ENCODE measurements at regions not wholly inside any gene's neighbourhood (a gene's known extent, or its start where the extent isn't known, plus 50 kb on each side); places are given as distances from the start of the nearest gene placed in this dataset.

DNA sequence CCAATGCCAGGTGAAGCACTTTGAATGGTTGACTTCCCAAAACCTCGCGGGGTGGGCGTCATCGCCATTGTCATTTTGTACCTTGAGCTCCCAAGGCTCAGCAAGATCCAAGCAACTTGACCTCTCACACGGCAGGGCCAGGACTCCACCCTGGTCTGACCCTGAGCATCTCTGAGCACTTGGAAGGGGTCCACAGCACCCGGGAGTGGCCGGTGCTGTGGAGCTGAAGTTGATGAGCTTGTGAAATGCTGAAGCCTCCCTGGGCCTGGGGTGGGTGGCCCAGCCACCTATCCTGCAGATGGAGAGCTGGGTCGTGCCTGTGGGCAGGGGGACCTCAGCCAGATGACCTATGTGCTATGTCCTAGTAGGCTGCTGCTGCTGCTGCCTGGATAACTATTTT is 283.3 kb upstream of the FOXF1 start:
- no peak for DNase-seq (ENCODE audit: low spot score)
- in situ Hi-C loops (cut with MboI; ENCODE audit: low pct_unique_long_range_greater_than_20kb, low sequenced_read_pairs, unreplicated experiment), result no loop called here
- TF ChIP-seq, protein P1, sequence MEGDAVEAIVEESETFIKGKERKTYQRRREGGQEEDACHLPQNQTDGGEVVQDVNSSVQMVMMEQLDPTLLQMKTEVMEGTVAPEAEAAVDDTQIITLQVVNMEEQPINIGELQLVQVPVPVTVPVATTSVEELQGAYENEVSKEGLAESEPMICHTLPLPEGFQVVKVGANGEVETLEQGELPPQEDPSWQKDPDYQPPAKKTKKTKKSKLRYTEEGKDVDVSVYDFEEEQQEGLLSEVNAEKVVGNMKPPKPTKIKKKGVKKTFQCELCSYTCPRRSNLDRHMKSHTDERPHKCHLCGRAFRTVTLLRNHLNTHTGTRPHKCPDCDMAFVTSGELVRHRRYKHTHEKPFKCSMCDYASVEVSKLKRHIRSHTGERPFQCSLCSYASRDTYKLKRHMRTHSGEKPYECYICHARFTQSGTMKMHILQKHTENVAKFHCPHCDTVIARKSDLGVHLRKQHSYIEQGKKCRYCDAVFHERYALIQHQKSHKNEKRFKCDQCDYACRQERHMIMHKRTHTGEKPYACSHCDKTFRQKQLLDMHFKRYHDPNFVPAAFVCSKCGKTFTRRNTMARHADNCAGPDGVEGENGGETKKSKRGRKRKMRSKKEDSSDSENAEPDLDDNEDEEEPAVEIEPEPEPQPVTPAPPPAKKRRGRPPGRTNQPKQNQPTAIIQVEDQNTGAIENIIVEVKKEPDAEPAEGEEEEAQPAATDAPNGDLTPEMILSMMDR (IDR thresholded peaks at IDR 0.05; ENCODE audit: extremely low read depth, insufficient read depth, missing control alignments), result no peak

DNA sequence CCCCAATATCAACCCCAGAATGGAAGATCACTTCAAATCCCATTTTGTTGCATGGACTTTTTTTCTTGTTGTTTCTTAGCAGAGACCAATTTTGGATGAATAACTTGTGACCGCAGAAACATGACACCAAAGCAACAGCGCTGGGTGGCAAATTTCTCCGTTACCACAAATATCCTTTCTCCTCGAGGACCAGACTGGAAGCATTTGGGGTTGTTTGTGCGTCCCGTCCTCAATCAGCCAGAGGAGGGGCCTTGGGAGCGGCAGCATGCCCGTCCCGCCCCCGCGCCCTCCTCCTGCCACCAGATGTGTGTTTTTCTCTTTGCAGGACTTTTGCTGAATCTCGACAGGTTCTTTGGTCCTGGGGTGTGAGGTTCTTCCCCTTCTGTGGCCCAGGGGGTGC is 282.5 kb upstream of the FOXF1 start:
- in situ Hi-C loops (cut with MboI; ENCODE audit: low pct_unique_long_range_greater_than_20kb, low sequenced_read_pairs, unreplicated experiment), result no loop called here
- TF ChIP-seq, protein P1 (IDR thresholded peaks at IDR 0.05; ENCODE audit: extremely low read depth, insufficient read depth, missing control alignments), result no peak
- no peak for DNase-seq (ENCODE audit: low spot score)

DNA sequence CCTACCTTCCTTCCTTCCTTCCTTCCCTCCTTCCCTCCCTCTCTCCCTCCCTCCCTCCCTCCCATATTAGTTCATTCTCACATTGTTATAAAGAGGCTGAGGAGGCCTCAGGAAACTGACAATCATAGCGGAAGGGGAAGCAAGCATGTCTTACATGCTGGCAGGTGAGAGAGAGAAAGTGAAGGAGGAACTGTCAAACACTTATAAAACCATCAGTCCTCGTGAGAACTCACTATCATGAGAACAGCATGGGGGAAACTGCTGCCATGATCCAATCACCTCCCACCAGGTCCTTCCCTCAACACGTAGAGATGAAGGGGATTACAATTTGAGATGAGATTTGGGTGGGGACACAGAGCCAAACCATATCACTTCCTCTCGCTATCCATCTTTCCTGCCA is 281.6 kb upstream of the FOXF1 start:
- no peak for DNase-seq (ENCODE audit: low spot score)
- in situ Hi-C loops (cut with MboI; ENCODE audit: low pct_unique_long_range_greater_than_20kb, low sequenced_read_pairs, unreplicated experiment), result no loop called here
- TF ChIP-seq, protein P1 (IDR thresholded peaks at IDR 0.05; ENCODE audit: extremely low read depth, insufficient read depth, missing control alignments), result no peak

DNA sequence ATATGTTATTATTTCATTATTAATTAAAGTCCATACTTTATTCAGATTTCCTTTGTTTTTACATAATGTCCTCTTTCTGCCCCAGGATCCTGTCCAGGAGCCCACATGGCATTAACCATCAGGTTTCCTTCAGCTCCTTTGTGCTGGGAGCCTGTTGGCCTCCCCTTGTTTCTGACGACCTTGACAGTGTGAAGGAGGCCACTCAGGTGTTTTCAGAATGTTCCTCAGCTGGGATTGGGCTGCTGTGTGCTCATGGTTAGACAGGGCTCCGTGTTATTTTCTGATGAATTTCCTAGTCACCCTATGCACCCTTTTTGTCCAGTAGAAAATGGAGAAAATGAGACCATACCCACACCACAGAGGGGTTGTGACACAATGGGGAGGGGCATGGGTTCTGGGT is 281.0 kb upstream of the FOXF1 start:
- in situ Hi-C loops (cut with MboI; ENCODE audit: low pct_unique_long_range_greater_than_20kb, low sequenced_read_pairs, unreplicated experiment), result no loop called here
- TF ChIP-seq, protein P1 (IDR thresholded peaks at IDR 0.05; ENCODE audit: extremely low read depth, insufficient read depth, missing control alignments), result no peak

DNA sequence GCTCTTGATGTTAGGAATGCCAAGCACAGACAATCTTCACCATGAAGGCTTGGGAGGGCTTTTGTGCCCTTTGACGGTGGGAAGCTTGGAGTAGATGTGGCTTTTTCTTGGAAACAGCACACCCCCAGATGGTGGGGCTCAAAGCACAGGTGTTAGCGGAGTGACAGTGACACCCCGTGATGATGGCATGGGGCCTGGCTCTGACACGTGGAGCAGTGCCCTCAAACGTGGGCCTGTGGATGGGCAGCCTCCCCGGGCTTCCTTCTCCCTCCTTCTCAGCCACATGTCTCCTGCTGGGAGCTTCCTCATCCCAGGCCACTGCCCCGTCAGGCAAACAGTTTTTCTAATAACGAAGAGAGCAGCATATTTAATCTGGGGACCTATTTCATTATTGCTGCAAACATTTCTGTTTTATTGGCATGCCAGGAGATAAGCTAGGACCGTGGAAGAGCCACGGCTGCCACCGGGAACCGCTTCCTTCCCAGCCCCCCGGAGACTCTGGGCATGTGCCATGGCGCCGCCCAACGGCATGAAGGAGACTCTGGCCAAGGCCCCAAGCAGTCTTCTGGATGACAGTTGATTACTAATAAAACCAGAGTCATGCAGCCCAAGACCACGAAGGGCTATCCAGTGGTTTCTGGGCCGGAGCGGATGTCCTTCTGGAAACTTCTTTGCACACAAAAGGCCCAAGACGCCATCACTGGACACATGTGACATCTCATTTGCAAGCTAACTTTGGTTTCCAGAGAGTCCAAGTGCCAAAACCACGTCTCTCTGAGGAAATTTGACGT is 280.3 kb upstream of the FOXF1 start:
- no peak for DNase-seq (ENCODE audit: low spot score)
- TF ChIP-seq, protein P1 (IDR thresholded peaks at IDR 0.05; ENCODE audit: extremely low read depth, insufficient read depth, missing control alignments), result no peak
- in situ Hi-C loops (cut with MboI; ENCODE audit: low pct_unique_long_range_greater_than_20kb, low sequenced_read_pairs, unreplicated experiment), result no loop called here

More for the DNA sequence above, 281.0 kb upstream of the FOXF1 start:
- DNase-seq (ENCODE audit: low spot score), result no peak

DNA sequence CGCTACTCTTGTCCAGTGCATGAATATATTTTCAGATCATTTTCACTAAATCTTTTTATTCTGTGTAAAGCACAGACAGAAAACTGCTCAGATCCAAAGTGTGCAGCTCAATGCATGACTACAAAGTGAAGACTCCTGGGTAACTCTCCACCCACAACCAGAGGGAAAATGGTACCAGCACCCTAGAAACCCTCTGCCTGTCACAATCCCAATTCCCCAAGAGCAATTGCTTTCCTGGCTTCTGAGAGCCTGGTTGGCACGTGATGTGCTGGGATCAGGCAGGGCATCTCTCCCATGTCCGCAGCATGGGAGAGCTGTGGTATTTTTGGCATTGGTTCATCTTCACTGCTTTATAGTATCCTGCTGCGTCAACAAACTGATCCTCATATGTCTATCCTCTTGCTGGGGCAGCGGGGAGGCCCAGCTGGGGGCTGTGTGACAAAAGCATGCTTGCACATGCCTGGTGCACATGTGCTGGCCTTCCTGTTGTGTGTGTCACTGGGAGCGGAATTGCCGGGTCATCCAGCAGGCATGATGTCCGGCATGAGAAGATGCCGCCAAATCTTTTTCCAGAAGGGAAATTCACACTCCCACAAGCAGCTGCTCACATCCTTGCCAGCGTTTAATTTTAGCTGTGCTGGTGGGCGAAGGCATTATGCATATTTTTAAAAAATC is 278.9 kb upstream of the FOXF1 start:
- in situ Hi-C loops (cut with MboI; ENCODE audit: low pct_unique_long_range_greater_than_20kb, low sequenced_read_pairs, unreplicated experiment), result no loop called here
- no peak for DNase-seq (ENCODE audit: low spot score)
- TF ChIP-seq, protein P1 (IDR thresholded peaks at IDR 0.05; ENCODE audit: extremely low read depth, insufficient read depth, missing control alignments), result no peak

Data from GM13977 (cell line).